T-helper 2 cell (primary cell): ENCODE measurements at regions not wholly inside any gene's neighbourhood (a gene's known extent, or its start where the extent isn't known, plus 50 kb on each side); places are given as distances from the start of the nearest gene placed in this dataset.
"Not testable (repeated sequence)": the region's sequence is repeated elsewhere in the genome, so short reads cannot be mapped to it uniquely, and the experiment has no call there.

ENCODE experiments used
- DNase-seq, 5 experiments: peaks; one replicate each; pipeline versions ENCODE4 v3.0.0 to v3.0.0-alpha.2; 2012 to 2022

DNA sequence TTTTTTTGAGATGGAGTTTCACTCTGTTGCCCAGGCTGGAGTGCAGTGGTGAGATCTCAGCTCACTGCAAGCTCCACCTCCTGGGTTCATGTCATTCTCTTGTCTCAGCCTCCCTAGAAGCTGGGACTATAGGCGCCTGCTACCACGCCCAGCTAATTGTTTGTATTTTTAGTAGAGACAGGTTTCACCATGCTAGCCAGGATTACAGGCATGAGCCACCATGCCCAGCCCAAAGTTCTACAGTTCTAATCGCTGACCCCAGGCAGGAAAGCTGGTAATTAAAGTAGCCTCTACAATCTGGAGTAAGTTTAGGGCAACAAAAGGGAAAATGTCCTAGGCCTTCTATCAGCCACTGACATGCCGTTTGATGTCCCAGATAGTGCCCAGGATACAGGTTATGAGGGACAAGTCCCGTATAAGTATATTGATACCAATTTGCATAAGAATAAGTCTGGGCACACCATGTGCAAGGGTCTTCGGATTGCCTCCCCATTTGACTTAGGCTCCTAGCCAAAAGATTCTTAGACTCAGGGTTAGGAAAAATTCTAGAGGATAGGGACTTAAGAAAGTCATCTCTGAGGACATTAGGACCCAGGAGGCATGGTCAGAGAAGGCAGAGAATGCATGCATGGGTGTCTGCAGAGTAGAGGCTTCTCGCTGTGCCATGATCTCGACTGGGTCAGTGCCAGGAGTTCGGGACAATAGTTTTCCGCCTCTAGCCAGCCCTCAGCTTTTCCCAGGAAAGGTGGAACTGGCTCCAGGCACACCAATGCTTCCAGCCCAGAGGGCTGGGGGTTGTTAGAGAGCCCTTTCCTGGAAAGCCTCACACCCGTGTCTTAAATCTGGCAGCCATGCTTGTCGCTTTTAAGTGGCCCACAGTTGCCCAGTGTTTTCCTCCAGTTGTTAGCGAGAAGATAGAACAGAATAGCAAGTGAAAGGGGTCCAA lies 1111.1 kb downstream of the TAF11L14 start:
- peak in 2 of 5 experiments; percentile 29 to 84 for DNase-seq

DNA sequence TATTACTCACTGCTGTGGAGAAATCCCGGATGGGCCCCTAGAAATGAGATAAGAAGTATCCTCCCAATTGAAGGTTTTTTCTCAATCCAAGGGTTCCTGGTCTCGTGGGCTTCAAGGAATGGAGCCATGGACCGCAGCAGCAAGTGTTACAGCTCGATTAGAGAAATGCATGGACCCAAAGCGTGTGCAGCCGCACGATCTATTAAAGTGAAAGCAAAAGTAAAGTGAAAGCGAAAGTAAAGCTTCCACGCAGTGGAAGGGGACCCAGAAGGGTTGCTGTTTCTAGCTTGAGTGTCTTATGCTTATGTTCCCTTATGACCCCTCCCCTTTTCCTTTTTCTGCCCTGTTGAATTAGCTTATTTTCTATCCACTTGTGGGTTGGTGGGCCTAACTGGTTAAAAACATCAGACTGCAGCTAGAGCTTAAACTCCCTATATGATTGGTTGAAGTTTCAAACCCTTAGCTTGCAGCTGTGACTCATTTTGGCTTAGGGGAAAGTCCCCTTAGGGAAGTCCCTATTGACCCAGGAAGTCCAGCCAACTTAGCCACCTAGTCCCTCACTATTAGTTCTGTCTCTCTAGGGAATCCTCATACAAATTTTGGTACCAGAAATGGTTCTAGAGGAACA lies 1111.8 kb downstream of the TAF11L14 start:
- peak in 2 of 5 experiments; percentile 60 to 89 for DNase-seq

DNA sequence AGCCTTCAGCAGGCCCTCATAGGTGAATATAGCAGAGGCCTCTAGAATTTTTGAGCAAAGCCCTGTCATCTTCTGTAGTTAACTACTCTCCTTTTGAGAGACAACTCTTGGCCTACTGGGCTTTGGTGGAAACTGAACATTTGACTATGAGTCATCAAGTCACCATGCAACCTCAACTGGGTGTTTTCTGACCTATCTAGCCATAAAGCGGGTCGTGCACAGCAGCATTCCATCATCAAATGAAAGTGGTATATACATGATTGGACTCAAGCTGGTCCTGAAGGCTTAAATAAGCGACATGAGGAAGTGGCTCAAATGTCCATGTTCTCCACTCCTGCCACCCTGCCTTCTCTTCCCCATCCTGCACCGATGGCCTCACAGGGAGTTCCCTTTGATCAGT lies 1115.5 kb downstream of the TAF11L14 start:
- peak in 1 of 5 experiments; percentile 78 for DNase-seq

DNA sequence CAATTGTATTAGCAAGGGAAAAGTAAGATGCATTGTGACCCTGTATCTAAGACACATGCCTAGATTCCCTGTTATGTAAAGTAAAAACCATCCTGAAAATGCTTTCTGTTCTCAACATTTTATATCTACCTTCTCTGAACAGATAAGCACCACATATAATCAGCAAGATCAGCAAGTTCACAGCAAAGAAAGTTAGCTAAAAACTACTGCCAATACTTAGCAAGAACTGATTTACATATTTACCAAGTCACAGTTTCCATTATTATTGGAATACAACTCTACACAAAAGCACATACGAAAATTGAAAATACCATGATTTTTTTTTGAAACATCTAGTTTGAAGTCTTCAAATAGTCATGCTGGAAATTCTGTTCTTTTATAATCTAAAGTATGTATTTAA lies 1118.1 kb downstream of the TAF11L14 start:
- peak in 1 of 5 experiments; percentile 75 for DNase-seq

DNA sequence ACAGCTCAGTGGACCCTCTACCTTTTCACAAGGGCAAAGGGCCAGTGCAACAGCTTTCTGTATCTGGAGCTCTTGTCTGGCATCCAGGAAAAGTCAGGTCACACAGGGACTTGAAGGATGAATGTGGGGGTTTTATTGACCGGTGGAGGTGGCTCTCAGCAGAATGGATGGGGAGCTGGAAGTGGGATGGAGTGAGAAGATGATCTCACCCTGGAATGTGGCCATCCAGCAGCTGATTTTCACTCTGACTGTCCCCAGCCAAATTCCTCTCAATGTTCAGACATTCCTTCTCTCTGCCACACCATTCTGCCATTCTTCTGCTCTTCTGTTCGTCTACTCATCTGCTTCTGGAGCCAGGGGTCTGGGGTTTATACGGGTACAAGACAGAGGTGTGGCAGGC lies 1119.9 kb downstream of the TAF11L14 start:
- DNase-seq: no peak

DNA sequence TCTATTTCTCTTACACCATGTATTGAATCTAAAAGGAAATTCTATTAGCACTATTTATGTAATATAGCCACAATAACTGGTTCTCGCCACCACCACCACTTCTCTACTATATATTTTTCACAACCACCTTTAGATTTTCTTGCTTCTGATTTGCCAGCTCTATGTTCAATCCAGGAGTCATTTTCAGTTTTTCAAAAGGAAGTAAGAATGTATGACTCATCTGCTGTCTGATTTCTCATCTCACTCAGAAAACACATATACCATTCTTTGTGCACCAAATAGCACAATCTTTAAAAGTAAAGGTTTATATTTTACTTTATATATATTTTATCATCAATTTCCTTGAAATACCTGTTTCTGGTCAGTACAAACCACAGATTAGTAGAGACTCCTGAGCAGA lies 1127.5 kb downstream of the TAF11L14 start:
- DNase-seq: peak in 1 of 5 experiments; percentile 61

DNA sequence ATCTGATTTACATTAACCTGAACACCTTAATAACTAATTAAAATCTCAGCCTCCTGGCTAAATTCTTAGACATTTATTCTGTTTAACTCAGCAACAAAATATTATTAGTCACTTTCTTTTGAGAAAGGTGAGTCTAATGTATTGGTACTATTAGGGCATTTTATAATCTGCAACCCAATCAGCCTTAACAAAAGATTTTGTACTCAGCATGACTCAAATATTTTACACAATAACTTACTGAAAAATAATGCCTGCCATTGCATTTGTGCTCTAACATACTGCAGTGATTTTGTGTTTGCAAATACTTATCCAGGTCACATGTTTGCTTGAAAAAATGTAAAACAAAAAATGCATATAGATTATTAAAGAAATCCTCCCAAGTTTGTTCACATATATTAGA lies 1129.9 kb downstream of the TAF11L14 start:
- no peak for DNase-seq

DNA sequence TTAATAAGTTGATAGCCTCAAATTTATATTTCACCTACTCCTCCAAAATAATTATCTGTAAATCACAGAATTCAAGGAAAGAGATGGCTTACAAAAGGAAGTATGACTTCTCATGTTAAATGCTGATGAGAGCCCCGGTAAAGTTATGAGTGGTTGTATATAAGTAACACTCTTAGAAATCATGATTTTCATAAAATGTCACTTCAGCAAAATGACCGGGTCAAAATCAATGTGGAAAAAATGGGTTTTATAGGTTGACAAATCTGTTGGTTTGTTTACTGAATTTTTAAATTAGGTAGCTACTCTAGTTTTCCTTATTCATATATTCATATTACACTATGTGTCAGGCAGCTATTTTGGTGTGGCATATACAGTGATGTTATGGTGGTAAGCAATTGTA lies 1131.0 kb downstream of the TAF11L14 start:
- DNase-seq: no peak

DNA sequence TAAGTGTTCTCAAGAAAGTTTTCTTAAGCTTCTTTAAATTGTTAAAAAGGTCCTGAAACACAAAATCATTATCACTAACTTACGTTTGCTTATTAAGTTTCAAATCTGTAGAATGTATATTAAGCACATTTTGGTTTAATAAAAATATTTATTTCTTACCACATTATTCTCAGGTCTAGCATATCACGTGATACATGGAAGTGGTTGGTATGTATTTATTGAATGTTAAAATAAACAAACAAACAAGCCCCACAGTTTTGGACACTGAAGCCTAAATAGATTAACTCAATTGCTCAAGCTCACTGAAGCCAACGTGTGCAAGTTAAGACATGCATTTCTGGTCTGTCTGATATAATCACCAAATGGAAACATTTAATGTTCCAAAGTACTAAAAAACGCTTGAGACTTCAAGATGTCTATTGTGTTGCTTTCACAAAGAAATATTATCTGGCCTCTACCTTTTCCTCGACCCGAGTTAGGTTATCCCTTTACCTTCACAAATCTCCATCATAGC lies 1136.9 kb downstream of the TAF11L14 start:
- no peak for DNase-seq

DNA sequence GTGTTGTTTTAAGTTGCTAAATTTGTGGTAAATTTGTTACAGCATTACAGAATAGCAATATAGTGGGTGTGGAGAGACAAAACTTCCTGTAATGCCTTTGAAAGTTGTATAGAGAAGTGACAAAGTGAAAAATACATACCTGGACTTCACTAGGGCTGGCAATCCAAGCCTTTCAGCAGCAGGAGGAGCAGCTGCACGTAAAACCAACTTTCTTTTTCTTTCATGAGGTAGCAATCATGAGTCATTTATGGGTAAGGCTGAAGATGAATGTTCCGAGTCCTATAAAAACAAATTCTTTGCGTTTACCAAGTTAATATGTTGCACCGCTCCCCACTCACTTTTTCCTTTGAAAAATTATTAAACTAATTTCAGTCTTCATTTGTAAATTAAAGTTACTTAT lies 1138.2 kb downstream of the TAF11L14 start:
- DNase-seq: peak in 1 of 5 experiments; percentile 34

DNA sequence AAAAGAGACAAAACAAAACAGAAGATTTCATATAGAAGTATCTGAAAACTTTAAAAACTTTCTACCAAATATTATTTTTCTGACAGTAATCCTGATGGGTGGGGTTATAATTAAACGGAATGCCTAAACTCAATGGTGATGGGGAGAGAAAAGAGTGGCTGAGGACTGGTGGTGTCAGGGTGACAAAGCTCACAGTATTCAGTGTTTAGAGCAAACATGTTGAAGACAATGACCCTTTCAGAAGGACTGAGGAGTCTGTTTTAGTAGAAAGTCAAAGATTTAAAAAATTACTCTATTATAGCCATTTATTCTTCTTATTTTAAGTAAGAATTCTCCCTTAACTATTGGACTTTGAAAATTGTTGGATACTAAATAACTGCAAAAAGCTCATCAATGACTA lies 1144.0 kb downstream of the TAF11L14 start:
- no peak for DNase-seq

DNA sequence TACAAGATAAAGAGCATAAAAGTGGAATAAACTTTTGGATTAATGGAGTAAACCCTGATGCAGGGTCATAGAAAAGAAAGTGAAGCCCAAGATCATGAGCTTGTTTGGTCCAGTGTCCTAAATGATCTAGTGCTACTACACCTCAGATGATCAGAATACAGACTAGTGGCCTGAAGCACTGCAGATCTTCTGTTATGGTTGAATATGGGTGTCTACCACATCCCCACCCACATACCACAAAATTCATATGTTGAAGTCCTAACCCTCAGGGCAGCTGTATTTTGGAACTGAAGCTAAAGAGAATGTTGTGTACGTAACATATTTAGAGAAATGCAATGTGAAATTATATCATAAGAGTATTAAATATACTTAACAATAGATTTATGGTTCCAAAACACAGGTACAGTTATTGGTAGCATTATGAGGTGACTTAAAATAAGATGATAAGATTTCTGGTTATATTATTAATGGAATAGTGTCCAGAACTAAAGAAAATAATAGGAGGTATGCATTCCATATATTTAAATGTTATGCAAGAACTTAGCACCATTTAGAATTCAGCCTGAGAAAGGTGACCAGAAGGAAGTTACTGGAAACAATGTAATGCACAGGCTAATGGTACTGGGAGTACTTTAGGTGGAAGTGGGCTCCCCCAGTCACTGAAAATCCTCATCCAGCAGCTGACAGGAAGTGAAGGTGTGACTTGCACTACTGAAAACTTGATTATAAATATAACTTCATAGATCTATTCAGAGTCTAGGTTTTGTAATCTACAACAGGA lies 1155.1 kb downstream of the TAF11L14 start:
- no peak for DNase-seq

DNA sequence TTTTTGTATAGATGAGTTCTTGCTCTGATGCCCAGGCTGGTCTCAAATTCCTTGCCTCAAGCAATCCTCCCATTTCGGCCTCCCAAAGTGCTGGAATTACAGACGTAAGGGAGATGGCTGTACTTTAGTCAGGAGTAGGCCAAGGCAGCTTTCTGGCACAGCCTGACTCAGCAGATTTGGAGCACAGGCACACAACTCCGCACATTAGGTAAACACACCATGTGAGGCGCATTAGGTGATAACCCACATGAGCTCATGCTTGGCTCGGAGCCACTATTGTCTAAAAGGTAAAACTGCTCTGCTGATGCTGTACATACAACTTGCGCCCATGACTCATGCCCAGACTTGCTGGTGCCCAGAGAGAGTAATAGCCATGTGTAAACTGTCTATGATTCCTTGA lies 1157.9 kb downstream of the TAF11L14 start:
- no peak for DNase-seq

DNA sequence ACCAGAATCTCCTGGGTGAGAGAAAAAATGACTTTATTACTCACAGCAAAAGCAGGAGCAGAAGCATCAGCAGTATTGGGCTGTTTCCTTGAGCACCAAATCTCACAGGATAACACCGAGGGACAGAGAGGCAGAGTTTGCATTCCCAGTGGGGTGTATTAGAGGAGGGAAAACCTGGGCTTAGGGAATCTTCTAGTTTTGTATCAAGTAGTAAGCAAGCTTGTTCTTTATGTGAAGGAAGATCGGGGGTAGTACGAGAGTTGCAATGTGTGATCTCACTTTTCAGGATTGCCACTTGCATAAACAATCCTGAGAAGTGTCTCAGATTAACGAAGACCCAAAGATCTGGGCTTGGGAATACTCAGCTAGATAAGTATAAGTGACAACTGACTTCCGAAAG lies 1163.0 kb downstream of the TAF11L14 start:
- no peak for DNase-seq

DNA sequence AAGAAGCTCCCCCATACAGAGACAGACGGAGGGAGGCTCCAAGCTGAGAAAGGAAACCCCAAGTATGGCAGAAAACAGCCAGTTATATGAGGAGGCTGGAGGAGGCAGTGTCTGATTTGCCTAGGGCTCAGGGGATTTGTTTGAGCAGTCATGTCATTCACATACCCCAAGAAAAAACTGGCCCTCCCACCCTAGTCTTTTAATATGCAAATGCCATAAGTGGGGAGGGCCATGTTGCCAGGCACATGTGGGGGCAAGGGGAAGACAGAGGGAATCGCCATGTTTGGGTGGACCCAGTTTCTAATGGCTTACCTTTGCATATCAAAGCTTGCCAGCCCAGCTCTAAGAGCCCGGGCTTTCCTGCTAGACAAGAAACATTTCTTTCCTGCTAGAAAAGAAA lies 1163.8 kb downstream of the TAF11L14 start:
- no peak for DNase-seq

DNA sequence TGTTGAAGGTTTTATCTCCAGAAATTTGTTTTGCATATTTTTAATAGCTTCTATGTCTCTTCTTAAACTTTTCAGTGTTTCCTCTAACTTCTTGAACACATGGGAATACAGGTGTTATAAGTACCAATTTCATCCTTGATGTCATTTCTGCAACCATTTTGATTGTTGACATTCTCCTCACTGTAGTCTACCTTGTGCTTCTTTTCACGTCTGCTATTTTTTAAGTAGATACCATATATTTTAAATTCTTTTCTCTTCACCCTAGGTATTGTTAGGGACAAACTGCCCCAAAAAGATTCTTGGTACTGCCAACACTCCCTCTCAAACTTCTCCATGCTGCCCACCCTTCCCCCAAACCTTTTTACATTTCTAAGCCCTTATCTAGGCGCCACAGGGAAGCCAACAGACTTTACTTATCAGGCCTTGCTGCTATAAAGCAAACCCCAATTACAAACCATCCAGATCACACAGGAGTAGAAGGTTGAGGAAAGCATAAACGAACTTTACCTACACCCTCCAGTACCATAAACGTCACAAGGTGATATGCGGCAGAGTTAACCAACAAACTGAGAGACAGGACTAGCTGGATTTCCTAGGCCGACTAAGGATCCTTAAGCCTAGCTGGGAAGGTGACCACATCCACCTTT lies 1165.3 kb downstream of the TAF11L14 start:
- no peak for DNase-seq

DNA sequence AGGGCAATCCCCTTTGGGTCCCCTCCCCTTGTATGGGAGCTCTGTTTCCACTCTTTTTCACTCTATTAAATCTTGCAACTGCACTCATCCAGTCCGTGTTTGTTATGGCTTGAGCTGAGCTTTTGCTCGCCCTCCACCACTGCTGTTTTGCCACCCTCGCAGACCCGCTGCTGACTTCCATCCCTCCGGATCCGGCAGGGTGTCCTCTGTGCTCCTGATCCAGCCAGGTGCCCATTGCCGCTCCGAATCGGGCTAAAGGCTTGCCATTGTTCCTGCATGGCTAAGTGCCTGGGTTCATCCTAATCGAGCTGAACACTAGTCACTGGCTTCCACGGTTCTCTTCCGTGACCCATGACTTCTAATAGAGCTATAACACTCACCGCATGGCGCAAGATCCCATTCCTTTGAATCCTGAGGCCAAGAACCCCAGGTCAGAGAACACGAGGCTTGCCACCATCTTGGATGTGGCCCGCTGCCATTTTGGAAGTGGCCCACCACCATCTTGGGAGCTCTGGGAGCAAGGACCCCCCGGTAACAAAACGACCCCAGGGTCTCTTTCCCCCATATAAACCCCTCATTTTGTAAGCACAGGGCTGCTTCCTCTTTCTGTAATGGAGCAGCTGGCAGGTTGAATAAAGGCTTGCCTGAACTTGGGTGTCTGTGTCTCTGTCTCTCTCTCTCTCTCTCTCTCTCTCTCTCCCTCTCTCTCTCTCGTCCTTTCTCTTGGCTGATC lies 1166.2 kb downstream of the TAF11L14 start:
- DNase-seq: no peak

DNA sequence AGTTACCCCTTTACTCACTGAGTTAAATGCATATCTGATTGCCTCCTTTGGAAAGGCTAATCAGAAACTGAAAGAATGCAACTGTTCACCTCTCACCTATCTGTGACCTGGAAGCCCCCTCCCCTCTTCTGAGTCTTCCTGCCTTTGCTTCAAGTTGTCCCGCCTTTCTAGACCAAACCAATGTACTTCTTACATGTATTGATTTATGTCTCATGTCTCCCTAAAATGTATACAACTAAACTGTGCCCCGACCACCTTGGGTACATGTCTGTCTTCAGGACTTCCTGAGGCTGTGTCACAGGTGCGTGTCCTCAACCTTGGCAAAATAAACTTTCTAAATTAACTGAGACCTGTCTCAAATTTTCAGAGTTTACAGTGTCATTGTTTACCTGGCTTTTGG lies 1167.2 kb downstream of the TAF11L14 start:
- not testable (repeated sequence) for DNase-seq

DNA sequence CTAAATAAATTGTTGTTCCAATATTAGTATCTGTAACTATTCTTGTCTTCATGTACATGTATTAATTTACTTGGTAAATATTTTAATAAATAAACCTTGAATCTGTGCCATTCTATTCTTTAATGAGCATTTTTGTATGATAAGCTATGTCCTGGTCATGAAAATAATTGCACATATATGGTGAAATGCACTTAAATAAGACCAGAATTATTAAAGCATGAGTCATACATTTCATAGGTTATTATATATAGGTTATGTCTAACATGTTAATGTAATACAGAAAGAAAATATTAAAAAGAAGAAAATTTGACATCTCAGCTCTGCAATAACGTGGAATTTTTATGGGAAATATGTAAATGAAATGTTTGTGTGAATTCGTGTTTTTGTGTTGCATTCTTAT lies 1168.1 kb downstream of the TAF11L14 start:
- DNase-seq: no peak

DNA sequence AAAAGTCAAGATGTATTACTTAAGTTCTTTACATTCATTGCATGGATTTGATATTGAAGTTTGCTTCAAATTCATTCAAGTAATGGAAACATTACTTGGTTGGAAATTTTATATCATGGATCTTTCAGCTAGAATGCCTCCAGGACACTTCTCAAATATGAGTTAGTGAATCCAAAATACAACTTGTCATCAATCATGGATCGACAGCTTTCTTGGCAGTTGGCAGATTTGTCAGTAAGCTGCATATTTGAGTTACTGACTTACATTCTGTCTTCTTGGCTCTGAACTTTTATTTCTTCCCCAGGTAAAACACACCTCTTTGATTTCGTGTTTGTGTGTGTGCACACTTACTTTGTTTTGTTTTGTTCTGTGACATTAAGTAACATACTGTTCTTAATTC lies 1171.1 kb downstream of the TAF11L14 start:
- no peak for DNase-seq

DNA sequence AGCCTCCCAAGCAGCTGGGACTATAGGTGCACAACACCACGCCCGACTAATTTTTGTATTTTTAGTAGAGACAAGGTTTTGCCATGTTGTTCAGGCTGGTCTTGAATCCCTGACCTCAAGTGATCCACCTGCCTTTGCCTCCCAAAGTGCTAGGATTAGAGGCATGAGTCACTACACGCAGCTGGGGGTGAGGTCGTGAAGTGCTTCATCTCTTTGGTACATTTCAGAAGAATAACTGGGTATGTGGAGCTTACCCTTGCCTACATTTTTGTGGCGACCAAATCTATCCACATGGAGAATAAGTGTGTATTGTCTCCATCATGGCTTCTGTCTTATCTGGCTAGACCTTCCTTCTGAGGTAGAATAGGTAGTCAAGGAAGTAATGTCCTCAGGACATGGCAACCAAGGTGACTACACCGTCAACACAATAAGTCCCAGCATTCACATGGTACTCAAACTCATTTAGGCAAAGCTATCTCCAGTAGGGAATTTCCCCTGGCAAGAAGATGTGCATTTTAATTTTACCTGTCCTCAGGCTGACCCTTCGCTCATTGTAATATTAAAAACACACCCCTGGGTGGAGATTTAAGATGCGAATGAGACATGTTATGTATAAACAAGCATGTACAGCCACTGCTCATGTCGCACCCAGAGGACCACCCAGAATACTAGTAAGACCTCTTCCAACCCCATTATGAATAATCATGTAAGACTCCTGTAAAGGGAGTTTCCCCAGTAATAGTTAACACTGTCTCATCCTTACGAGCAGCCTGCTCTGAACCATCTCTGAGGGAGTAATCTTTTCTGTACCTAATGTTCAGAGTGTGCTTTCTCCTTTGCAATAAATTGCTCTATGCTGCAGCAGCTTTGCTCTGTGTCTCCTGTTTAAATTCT lies 1173.2 kb downstream of the TAF11L14 start:
- no peak for DNase-seq
